ENCODE measurements at regions not wholly inside any gene's neighbourhood (a gene's known extent, or its start where the extent isn't known, plus 50 kb on each side); places are given as distances from the start of the nearest gene placed in this dataset.
"Not testable (repeated sequence)": the region's sequence is repeated elsewhere in the genome, so short reads cannot be mapped to it uniquely, and the experiment has no call there.

- not testable (repeated sequence) for H3K4me3 ChIP-seq (ENCODE audit: low read length)
- peak; percentile 4 for DNase-seq (ENCODE audit: low read depth, low spot score)
Measured at GRCh38 chr15:30749048-30749447, 123.1 kb downstream of the ARHGAP11B start.

- H3K4me3 ChIP-seq (ENCODE audit: low read length); DNase-seq (ENCODE audit: low read depth, low spot score): not testable (repeated sequence)
Measured at GRCh38 chr15:30755036-30755687, 129.2 kb downstream of the ARHGAP11B start.

- not testable (repeated sequence) for H3K4me3 ChIP-seq (ENCODE audit: low read length); DNase-seq (ENCODE audit: low read depth, low spot score)
Measured at GRCh38 chr15:30760633-30761032, 134.7 kb downstream of the ARHGAP11B start.

GRCh38 chr15:30761365-30761764 is 135.4 kb downstream of the ARHGAP11B start:
- H3K4me3 ChIP-seq (ENCODE audit: low read length); DNase-seq (ENCODE audit: low read depth, low spot score): not testable (repeated sequence)

GRCh38 chr15:30769390-30770124 is 134.2 kb upstream of the FAN1 start:
- DNase-seq (ENCODE audit: low read depth, low spot score); H3K4me3 ChIP-seq (ENCODE audit: low read length): not testable (repeated sequence)

- H3K4me3 ChIP-seq (ENCODE audit: low read length), result no peak overlapping the region
- DNase-seq (ENCODE audit: low read depth, low spot score), result no peak
Measured at GRCh38 chr15:30770759-30771158, 133.0 kb upstream of the FAN1 start.

GRCh38 chr15:30783019-30783418 is 120.7 kb upstream of the FAN1 start:
- H3K4me3 ChIP-seq (ENCODE audit: low read length), result no peak overlapping the region
- DNase-seq (ENCODE audit: low read depth, low spot score), result no peak

GRCh38 chr15:30788595-30788994 is 115.1 kb upstream of the FAN1 start:
- DNase-seq (ENCODE audit: low read depth, low spot score), result no peak
- no peak overlapping the region for H3K4me3 ChIP-seq (ENCODE audit: low read length)

- DNase-seq (ENCODE audit: low read depth, low spot score), result no peak
Measured at GRCh38 chr15:30791239-30792175, 112.2 kb upstream of the FAN1 start.

GRCh38 chr15:30792843-30793242 is 110.9 kb upstream of the FAN1 start:
- DNase-seq (ENCODE audit: low read depth, low spot score); H3K4me3 ChIP-seq (ENCODE audit: low read length): not testable (repeated sequence)

More at GRCh38 chr15:30791239-30792175, 112.2 kb upstream of the FAN1 start:
- H3K4me3 ChIP-seq (ENCODE audit: low read length), result no peak overlapping the region

GRCh38 chr15:30794388-30794787 is 109.3 kb upstream of the FAN1 start:
- no peak for DNase-seq (ENCODE audit: low read depth, low spot score)
- H3K4me3 ChIP-seq (ENCODE audit: low read length), result no peak overlapping the region

- not testable (repeated sequence) for DNase-seq (ENCODE audit: low read depth, low spot score); H3K4me3 ChIP-seq (ENCODE audit: low read length)
Measured at GRCh38 chr15:30799565-30799964, 104.2 kb upstream of the FAN1 start.

GRCh38 chr15:30801140-30801895 is 102.4 kb upstream of the FAN1 start:
- not testable (repeated sequence) for H3K4me3 ChIP-seq (ENCODE audit: low read length); DNase-seq (ENCODE audit: low read depth, low spot score)

GRCh38 chr15:30802001-30802400 is 101.7 kb upstream of the FAN1 start:
- not testable (repeated sequence) for DNase-seq (ENCODE audit: low read depth, low spot score); H3K4me3 ChIP-seq (ENCODE audit: low read length)

- H3K4me3 ChIP-seq (ENCODE audit: low read length); DNase-seq (ENCODE audit: low read depth, low spot score): not testable (repeated sequence)
Measured at GRCh38 chr15:30803703-30804102, 100.0 kb upstream of the FAN1 start.

- no peak for DNase-seq (ENCODE audit: low read depth, low spot score)
- no peak overlapping the region for H3K4me3 ChIP-seq (ENCODE audit: low read length)
Measured at GRCh38 chr15:30816430-30816829, 87.3 kb upstream of the FAN1 start.

- DNase-seq (ENCODE audit: low read depth, low spot score); H3K4me3 ChIP-seq (ENCODE audit: low read length): not testable (repeated sequence)
Measured at GRCh38 chr15:30823068-30823813, 80.5 kb upstream of the FAN1 start.

- H3K4me3 ChIP-seq (ENCODE audit: low read length), result no peak overlapping the region
- DNase-seq (ENCODE audit: low read depth, low spot score), result no peak
Measured at GRCh38 chr15:30824518-30825195, 79.1 kb upstream of the FAN1 start.
